Esophagus muscularis mucosa (tissue), 4 donors: ENCODE measurements at regions not wholly inside any gene's neighbourhood (a gene's known extent, or its start where the extent isn't known, plus 50 kb on each side); places are given as distances from the start of the nearest gene placed in this dataset.

Experiments used
- CTCF ChIP-seq, 3 experiments: fragments of 200-600 bp in 2 of 3; fragments of 450-650 bp in 1 of 3; sonication (generic) in 2 of 3; IDR thresholded peaks; one replicate each; pipeline ENCODE4 v1.5.1; 2017 to 2019; ENCODE audit warnings: antibody characterized with exemption in 3 of 3, mild to moderate bottlenecking in 2 of 3, moderate library complexity in 1 of 3
- EP300 ChIP-seq: sonication (generic); formaldehyde crosslinking; IDR thresholded peaks from one replicate; pipeline ENCODE4 v1.6.1; 2017; ENCODE audit warnings: antibody characterized with exemption
- POLR2A ChIP-seq: fragments of 450-650 bp; IDR thresholded peaks from one replicate; pipeline ENCODE4 v1.6.1; 2017; ENCODE audit warnings: antibody characterized with exemption, moderate library complexity, mild to moderate bottlenecking, low read depth
- POLR2AphosphoS5 ChIP-seq, 2 donors: sonication (generic); formaldehyde crosslinking; IDR thresholded peaks; one replicate each; pipeline ENCODE4 v1.6.1; 2017; ENCODE audit warnings: antibody characterized with exemption in 2 of 2

- no peak for TF ChIP-seq CTCF (IDR thresholded peaks at IDR 0.05)
- TF ChIP-seq POLR2A: no peak
- no peak for TF ChIP-seq POLR2AphosphoS5 (IDR thresholded peaks at IDR 0.05)
- no peak for TF ChIP-seq EP300
Measured at GRCh38 chr14:22508662-22509035, 80.4 kb downstream of the DAD1 start.
